H1 (cell line): ENCODE measurements at regions not wholly inside any gene's neighbourhood (a gene's known extent, or its start where the extent isn't known, plus 50 kb on each side); places are given as distances from the start of the nearest gene placed in this dataset.

Experiments used
- BACH1 ChIP-seq: IDR thresholded peaks from 2 replicates; pipeline ENCODE4 v1.6.1; 2012; ENCODE audit warnings: low read length, improper control_type of control experiment
- BRCA1 ChIP-seq: IDR thresholded peaks from 2 replicates; pipeline ENCODE4 v1.6.1; 2012; ENCODE audit warnings: low read depth, low read length, improper control_type of control experiment
- TBP ChIP-seq: IDR thresholded peaks from 2 replicates; pipeline ENCODE4 v1.6.1; 2011; ENCODE audit warnings: low read depth, low read length, improper control_type of control experiment
- TEAD4 ChIP-seq: IDR thresholded peaks from 2 replicates; pipeline ENCODE4 v1.6.1; 2012; ENCODE audit warnings: low read depth, low read length, inconsistent platforms, mixed read lengths
- TF ChIP-seq, protein P1 (sequence below): IDR thresholded peaks from 2 replicates; pipeline ENCODE4 v1.6.1; 2011; ENCODE audit warnings: low read depth, mild to moderate bottlenecking, low read length; ENCODE audit not compliant: insufficient read depth

GRCh38 chr16:35210681-35211433 is 1751.4 kb downstream of the TP53TG3F start (continued):
- TF ChIP-seq TEAD4 (no peak), BRCA1 (no peak), BACH1 (no peak), TBP (no peak)
- TF ChIP-seq, protein P1, sequence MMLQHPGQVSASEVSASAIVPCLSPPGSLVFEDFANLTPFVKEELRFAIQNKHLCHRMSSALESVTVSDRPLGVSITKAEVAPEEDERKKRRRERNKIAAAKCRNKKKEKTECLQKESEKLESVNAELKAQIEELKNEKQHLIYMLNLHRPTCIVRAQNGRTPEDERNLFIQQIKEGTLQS = no peak
